ENCODE measurements at regions not wholly inside any gene's neighbourhood (a gene's known extent, or its start where the extent isn't known, plus 50 kb on each side); places are given as distances from the start of the nearest gene placed in this dataset.

DNA sequence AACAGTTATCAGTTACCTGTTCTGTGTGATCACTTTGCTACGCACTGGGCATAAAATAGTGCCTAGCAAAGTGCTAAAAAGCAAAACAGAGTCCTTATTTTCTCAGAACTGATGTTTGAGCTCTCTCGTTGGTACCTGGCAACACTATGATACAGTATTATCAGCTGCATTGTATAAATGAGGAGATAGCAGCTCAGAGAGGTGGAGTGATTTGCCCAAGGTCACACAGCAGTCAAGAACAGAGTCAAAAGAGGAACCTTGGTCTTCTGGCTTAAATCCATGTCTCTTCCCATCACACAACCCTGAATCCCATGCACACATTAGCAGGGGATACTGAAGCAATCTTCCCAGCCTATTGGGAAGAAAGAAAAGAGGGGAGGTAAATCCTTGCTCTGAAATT, 580.5 kb downstream of the SOX6 start:
- Histone ChIP-seq H3K4me1 (ENCODE audit: control insufficient read depth in 1 of 2, insufficient read depth in 2 of 2, low read length in 2 of 2) (no peaks in the 10 kb centered on the region), H3K9ac (ENCODE audit: low read depth in 1 of 2, low read length in 2 of 2) (no peak overlapping the region), H3K27ac (ENCODE audit: low read depth, low read length) (no peak overlapping the region), H3K4me3 (ENCODE audit: low read depth in 1 of 2, low read length in 2 of 2) (no peak overlapping the region), H3K27me3 (ENCODE audit: control insufficient read depth in 1 of 2, insufficient read depth in 2 of 2, low read length in 2 of 2) (no peaks in the 10 kb centered on the region), H3K36me3 (ENCODE audit: control insufficient read depth in 1 of 2, insufficient read depth in 2 of 2, low read length in 2 of 2) (no peaks in the 10 kb centered on the region), H3K9me3 (ENCODE audit: control insufficient read depth in 1 of 2, low read length in 2 of 2) (no peaks in the 10 kb centered on the region)

DNA sequence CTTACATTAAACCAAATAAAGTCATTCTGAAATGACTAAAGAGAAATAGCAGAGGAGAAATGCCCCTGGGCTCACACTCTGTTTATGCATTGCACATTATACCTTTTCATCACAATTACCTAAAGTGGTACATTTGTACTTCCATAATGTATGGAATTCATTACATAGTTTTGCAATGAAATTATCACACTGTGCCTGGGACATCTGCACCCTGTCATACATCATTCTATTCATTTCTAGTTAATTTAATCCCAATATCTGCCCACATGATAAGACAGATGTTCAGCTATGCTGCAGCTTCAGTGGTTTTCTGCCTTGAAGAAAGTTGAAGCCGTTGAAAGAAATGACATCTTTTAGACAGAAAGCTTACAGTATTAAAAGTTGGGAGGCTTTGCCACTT, 580.0 kb downstream of the SOX6 start:
- Histone ChIP-seq H3K27ac (ENCODE audit: low read depth, low read length) (no peak overlapping the region), H3K9ac (ENCODE audit: low read depth in 1 of 2, low read length in 2 of 2) (no peak overlapping the region), H3K4me3 (ENCODE audit: low read depth in 1 of 2, low read length in 2 of 2) (no peak overlapping the region), H3K36me3 (ENCODE audit: control insufficient read depth in 1 of 2, insufficient read depth in 2 of 2, low read length in 2 of 2) (no peaks in the 10 kb centered on the region), H3K4me1 (ENCODE audit: control insufficient read depth in 1 of 2, insufficient read depth in 2 of 2, low read length in 2 of 2) (no peaks in the 10 kb centered on the region), H3K27me3 (ENCODE audit: control insufficient read depth in 1 of 2, insufficient read depth in 2 of 2, low read length in 2 of 2) (no peaks in the 10 kb centered on the region), H3K9me3 (ENCODE audit: control insufficient read depth in 1 of 2, low read length in 2 of 2) (no peaks in the 10 kb centered on the region)

DNA sequence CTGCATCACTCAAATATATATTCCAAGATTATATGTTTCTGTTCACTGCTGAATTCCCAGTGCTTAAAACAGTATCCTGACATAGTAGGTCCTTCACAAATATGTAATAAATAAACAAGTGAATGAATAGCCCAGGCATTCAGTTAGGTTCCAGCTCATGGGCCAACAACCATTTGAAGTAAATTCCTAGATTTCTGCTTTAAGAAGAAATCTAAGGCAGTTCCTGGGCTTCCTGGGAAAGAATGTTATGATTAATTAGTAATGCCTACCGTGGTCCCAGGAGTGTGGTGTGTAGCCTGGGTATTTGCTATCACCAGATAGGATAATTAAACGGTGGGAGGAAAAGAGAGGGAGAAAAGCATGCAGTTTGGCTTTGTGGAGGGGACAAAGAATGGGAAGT, 576.8 kb downstream of the SOX6 start:
- Histone ChIP-seq H3K9ac (ENCODE audit: low read depth in 1 of 2, low read length in 2 of 2) (no peak overlapping the region), H3K4me3 (ENCODE audit: low read depth in 1 of 2, low read length in 2 of 2) (no peak overlapping the region), H3K4me1 (ENCODE audit: control insufficient read depth in 1 of 2, insufficient read depth in 2 of 2, low read length in 2 of 2) (peaks cover 0 to 10% of the 10 kb centered on the region in 2 donors), H3K36me3 (ENCODE audit: control insufficient read depth in 1 of 2, insufficient read depth in 2 of 2, low read length in 2 of 2) (no peaks in the 10 kb centered on the region), H3K27me3 (ENCODE audit: control insufficient read depth in 1 of 2, insufficient read depth in 2 of 2, low read length in 2 of 2) (no peaks in the 10 kb centered on the region), H3K27ac (ENCODE audit: low read depth, low read length) (no peak overlapping the region), H3K9me3 (ENCODE audit: control insufficient read depth in 1 of 2, low read length in 2 of 2) (no peaks in the 10 kb centered on the region)

DNA sequence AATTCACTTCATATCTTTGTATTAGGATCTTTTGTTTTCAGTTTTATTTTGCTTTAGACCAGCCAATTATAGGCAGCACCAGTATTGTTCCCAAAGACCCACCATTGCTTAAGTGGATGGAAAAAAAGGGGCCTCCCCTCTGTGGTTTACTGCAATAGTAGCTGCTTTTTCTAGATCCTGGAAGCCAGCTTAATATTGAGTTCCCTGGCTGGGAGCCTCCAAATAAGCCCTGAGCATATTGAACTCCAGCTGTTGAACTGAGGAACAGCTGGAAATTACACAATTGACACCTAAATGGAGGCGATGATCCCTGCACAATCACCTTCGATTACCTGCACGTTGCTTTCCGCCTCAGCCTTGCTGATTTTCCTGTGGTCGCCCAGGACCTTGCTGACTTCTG, 576.0 kb downstream of the SOX6 start:
- H3K36me3 ChIP-seq (ENCODE audit: control insufficient read depth in 1 of 2, insufficient read depth in 2 of 2, low read length in 2 of 2) = no peaks in the 10 kb centered on the region

DNA sequence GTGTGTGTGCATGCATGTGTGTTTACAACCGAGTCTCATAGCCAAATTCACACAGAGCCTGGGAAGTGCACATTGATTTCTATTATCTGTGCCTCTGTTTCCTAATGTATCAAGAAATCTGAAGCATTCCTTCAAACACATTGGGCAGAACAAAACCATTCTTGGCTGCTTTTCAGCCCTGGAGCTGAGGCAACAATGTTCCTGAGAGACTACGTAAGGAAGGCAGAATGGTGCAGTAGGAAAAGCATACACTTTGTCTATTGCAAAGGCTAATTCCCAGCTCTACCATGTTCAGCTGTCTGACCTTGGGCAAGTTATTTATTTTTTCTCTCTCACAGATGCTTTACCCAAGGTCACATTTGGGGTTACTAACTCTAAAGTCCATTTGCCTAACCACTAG, 575.5 kb downstream of the SOX6 start:
- Histone ChIP-seq H3K4me1 (ENCODE audit: control insufficient read depth in 1 of 2, insufficient read depth in 2 of 2, low read length in 2 of 2) (peaks cover 0 to 14% of the 10 kb centered on the region in 2 donors), H3K27me3 (ENCODE audit: control insufficient read depth in 1 of 2, insufficient read depth in 2 of 2, low read length in 2 of 2) (no peaks in the 10 kb centered on the region), H3K27ac (ENCODE audit: low read depth, low read length) (no peak overlapping the region), H3K36me3 (ENCODE audit: control insufficient read depth in 1 of 2, insufficient read depth in 2 of 2, low read length in 2 of 2) (no peaks in the 10 kb centered on the region), H3K9ac (ENCODE audit: low read depth in 1 of 2, low read length in 2 of 2) (no peak overlapping the region), H3K4me3 (ENCODE audit: low read depth in 1 of 2, low read length in 2 of 2) (no peak overlapping the region), H3K9me3 (ENCODE audit: control insufficient read depth in 1 of 2, low read length in 2 of 2) (no peaks in the 10 kb centered on the region)

More for the DNA sequence above, 576.0 kb downstream of the SOX6 start:
- no peak overlapping the region for H3K9ac ChIP-seq (ENCODE audit: low read depth in 1 of 2, low read length in 2 of 2)
- H3K27ac ChIP-seq (ENCODE audit: low read depth, low read length) = no peak overlapping the region
- no peak overlapping the region for H3K4me3 ChIP-seq (ENCODE audit: low read depth in 1 of 2, low read length in 2 of 2)
- no peaks in the 10 kb centered on the region for H3K9me3 ChIP-seq (ENCODE audit: control insufficient read depth in 1 of 2, low read length in 2 of 2)
- H3K4me1 ChIP-seq (ENCODE audit: control insufficient read depth in 1 of 2, insufficient read depth in 2 of 2, low read length in 2 of 2) = peaks cover 0 to 14% of the 10 kb centered on the region in 2 donors
- no peaks in the 10 kb centered on the region for H3K27me3 ChIP-seq (ENCODE audit: control insufficient read depth in 1 of 2, insufficient read depth in 2 of 2, low read length in 2 of 2)

DNA sequence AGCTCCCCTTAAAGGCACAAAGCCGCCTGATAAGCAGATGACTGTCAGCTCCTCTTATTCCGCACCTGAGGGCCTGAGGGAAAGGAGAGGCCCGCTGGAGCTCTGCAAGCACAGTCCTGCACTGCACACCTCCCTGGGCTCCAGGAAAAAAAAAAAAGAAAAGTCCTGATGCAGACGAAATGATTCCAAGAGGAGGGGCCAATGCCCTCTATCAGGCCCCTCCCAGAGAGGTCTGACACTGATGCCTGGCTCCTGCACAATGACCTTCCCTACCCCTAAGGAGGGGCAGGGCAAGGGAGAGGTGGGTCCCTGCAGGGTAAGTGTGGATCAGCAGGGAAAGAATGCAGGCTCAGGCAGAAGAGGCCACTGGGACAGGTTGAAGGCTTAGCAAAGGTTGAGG, 572.7 kb downstream of the SOX6 start:
- H3K4me1 ChIP-seq (ENCODE audit: control insufficient read depth in 1 of 2, insufficient read depth in 2 of 2, low read length in 2 of 2) = peaks cover 2 to 14% of the 10 kb centered on the region in 2 donors
- H3K9ac ChIP-seq (ENCODE audit: low read depth in 1 of 2, low read length in 2 of 2) = no peak overlapping the region
- no peaks in the 10 kb centered on the region for H3K9me3 ChIP-seq (ENCODE audit: control insufficient read depth in 1 of 2, low read length in 2 of 2)
- H3K27ac ChIP-seq (ENCODE audit: low read depth, low read length) = no peak overlapping the region
- no peaks in the 10 kb centered on the region for H3K36me3 ChIP-seq (ENCODE audit: control insufficient read depth in 1 of 2, insufficient read depth in 2 of 2, low read length in 2 of 2)
- H3K4me3 ChIP-seq (ENCODE audit: low read depth in 1 of 2, low read length in 2 of 2) = no peak overlapping the region
- H3K27me3 ChIP-seq (ENCODE audit: control insufficient read depth in 1 of 2, insufficient read depth in 2 of 2, low read length in 2 of 2) = no peaks in the 10 kb centered on the region

DNA sequence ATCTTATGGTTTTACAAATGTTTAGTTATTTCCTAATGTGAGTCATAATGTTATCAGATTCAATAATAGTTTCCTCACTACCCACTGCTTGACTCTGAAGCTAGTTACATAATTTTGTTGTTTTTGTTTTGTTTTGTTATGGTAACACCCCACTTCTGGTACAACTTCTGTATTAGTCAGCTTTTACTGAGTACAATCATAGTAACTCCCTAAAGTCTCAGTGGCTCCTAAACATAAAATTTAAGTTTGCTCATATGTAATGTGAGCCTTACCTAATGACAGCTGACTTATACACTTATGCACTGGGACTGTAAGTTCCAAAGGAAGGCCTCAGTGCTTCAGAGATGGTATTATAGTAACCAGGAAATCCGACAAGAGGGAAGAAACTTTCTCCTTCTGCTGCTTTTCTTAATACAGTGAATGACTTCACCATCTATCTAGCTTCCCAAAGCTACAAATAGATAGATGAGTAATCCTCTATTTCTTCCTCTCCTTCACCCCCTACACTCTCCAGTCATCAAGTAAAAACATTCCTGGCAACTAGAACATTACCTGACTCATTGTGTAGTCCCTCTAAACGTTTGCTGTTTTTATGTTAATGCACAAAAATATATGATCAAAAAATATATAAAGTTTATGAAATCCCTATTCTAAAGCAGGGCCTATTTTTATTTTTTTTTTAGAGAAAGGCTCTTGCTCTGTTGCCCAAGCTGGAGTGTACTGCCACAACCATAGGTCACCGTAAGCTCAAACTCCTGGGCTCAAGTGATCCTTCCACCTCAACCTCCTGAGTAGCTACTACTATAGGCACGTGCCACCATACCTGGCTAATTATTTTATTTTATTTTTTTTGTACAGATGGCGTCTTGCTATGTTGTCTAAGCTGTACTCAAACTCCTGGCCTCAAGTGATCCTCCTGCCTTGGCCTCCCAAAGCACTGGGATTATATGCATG, 563.0 kb downstream of the SOX6 start:
- Histone ChIP-seq H3K4me1 (ENCODE audit: control insufficient read depth in 1 of 2, insufficient read depth in 2 of 2, low read length in 2 of 2) (peaks cover 0 to 6% of the 10 kb centered on the region in 2 donors), H3K27me3 (ENCODE audit: control insufficient read depth in 1 of 2, insufficient read depth in 2 of 2, low read length in 2 of 2) (no peaks in the 10 kb centered on the region), H3K9ac (ENCODE audit: low read depth in 1 of 2, low read length in 2 of 2) (no peak overlapping the region), H3K4me3 (ENCODE audit: low read depth in 1 of 2, low read length in 2 of 2) (no peak overlapping the region), H3K9me3 (ENCODE audit: control insufficient read depth in 1 of 2, low read length in 2 of 2) (peaks cover 0 to 5% of the 10 kb centered on the region in 2 donors), H3K36me3 (ENCODE audit: control insufficient read depth in 1 of 2, insufficient read depth in 2 of 2, low read length in 2 of 2) (no peaks in the 10 kb centered on the region), H3K27ac (ENCODE audit: low read depth, low read length) (no peak overlapping the region)

DNA sequence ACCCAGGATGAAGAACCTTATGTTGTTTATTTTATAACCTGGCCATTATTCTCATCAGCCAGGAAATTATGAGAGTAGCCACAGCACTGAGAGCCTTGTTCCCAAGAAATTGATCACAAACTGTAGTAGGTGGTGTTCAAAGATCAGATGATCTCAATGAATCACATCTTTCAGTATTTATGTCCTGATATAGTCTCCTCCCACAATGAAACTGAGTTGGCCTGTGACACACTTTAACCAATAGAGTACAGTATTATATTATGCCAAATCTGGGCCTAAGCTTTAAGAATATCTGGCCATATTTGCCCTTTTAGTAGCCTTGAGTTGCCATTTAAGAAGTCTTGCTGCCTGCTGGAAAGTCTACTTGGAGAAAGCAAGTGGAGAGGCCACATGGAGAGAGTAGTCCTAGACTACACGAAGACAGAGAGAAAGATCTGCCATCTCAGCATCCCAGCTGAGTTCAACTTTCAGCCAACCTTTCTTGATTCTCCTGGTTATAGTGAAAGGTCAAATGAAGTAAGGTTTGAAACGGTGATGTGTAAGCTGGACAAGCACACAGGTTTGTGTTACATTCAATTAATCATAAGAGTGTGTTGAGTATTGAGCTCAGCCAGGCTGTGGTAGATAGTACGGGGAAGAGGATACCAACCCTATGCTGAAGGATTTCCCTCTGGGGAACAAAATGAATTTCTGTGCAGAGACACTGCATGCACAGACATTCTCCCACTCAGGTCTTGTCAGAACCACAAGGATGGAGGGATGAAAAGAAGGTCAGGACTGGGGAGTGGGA, 561.8 kb downstream of the SOX6 start:
- no peak overlapping the region for H3K4me3 ChIP-seq (ENCODE audit: low read depth in 1 of 2, low read length in 2 of 2)
- H3K9me3 ChIP-seq (ENCODE audit: control insufficient read depth in 1 of 2, low read length in 2 of 2) = peaks cover 0 to 5% of the 10 kb centered on the region in 2 donors
- no peak overlapping the region for H3K27ac ChIP-seq (ENCODE audit: low read depth, low read length)
- H3K27me3 ChIP-seq (ENCODE audit: control insufficient read depth in 1 of 2, insufficient read depth in 2 of 2, low read length in 2 of 2) = no peaks in the 10 kb centered on the region
- no peak overlapping the region for H3K9ac ChIP-seq (ENCODE audit: low read depth in 1 of 2, low read length in 2 of 2)
- H3K4me1 ChIP-seq (ENCODE audit: control insufficient read depth in 1 of 2, insufficient read depth in 2 of 2, low read length in 2 of 2) = no peaks in the 10 kb centered on the region
- H3K36me3 ChIP-seq (ENCODE audit: control insufficient read depth in 1 of 2, insufficient read depth in 2 of 2, low read length in 2 of 2) = no peaks in the 10 kb centered on the region

DNA sequence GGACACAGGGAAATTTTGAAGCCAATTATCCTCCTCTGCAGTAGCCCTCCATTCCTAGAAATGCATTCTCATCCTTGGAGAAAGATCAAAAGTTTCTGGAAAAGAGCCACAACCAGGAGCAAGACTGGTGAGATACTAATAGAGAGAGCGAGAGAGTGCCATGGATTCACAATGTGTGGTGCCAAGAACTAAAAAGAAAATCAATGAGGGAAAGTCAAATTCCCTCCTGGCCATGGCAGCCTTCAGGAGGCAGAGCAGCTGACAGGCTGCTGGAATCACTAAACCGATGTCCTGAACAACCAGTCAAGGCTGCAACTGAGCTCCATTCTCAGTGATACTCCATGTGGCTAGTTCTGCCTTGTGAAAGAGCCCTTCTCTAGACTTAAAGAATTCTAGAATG, 561.0 kb downstream of the SOX6 start:
- peaks cover 0 to 5% of the 10 kb centered on the region in 2 donors for H3K9me3 ChIP-seq (ENCODE audit: control insufficient read depth in 1 of 2, low read length in 2 of 2)
- H3K4me3 ChIP-seq (ENCODE audit: low read depth in 1 of 2, low read length in 2 of 2) = no peak overlapping the region
- no peak overlapping the region for H3K9ac ChIP-seq (ENCODE audit: low read depth in 1 of 2, low read length in 2 of 2)
- H3K4me1 ChIP-seq (ENCODE audit: control insufficient read depth in 1 of 2, insufficient read depth in 2 of 2, low read length in 2 of 2) = peaks cover 4 to 6% of the 10 kb centered on the region in 2 donors
- no peaks in the 10 kb centered on the region for H3K36me3 ChIP-seq (ENCODE audit: control insufficient read depth in 1 of 2, insufficient read depth in 2 of 2, low read length in 2 of 2)
- no peak overlapping the region for H3K27ac ChIP-seq (ENCODE audit: low read depth, low read length)
- H3K27me3 ChIP-seq (ENCODE audit: control insufficient read depth in 1 of 2, insufficient read depth in 2 of 2, low read length in 2 of 2) = no peaks in the 10 kb centered on the region

DNA sequence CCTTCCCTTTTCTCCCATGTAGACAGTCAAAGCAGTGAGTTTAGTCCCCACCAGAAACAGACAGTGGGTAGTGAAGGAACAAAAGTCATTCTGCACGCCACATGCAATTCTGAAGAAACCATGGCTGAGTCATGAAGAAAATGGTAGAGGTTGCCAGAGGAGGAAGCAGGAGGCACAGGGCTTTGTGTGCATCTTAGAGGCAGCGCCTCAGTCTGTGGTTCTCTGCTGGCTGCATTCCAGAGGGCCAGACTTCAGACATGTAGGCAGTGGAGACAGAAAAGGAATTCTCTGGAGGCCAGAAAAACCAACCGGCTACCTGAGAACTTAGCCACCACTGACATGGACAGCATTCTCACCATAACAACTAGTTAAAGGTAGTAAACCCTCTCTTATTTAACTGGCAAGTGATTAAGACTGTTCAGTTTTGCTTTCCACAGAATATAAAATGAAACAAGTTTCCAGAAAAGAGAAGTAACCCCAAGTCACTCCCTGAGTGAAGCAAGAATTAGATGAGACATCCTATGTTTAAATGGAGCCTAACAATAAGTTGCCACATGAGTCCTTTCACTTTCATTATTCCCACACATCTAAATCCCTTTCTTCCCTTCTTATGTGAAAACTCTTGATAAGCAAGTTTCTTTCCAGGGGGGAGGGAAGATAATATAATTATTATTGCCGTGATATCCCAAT, 556.1 kb downstream of the SOX6 start:
- no peaks in the 10 kb centered on the region for H3K9me3 ChIP-seq (ENCODE audit: control insufficient read depth in 1 of 2, low read length in 2 of 2)
- no peak overlapping the region for H3K4me3 ChIP-seq (ENCODE audit: low read depth in 1 of 2, low read length in 2 of 2)
- H3K9ac ChIP-seq (ENCODE audit: low read depth in 1 of 2, low read length in 2 of 2) = no peak overlapping the region
- peaks cover 8 to 11% of the 10 kb centered on the region in 2 donors for H3K4me1 ChIP-seq (ENCODE audit: control insufficient read depth in 1 of 2, insufficient read depth in 2 of 2, low read length in 2 of 2)
- no peaks in the 10 kb centered on the region for H3K27me3 ChIP-seq (ENCODE audit: control insufficient read depth in 1 of 2, insufficient read depth in 2 of 2, low read length in 2 of 2)
- H3K36me3 ChIP-seq (ENCODE audit: control insufficient read depth in 1 of 2, insufficient read depth in 2 of 2, low read length in 2 of 2) = no peaks in the 10 kb centered on the region
- no peak overlapping the region for H3K27ac ChIP-seq (ENCODE audit: low read depth, low read length)
